GM12878 (cell line): ENCODE measurements at regions not wholly inside any gene's neighbourhood (a gene's known extent, or its start where the extent isn't known, plus 50 kb on each side); places are given as distances from the start of the nearest gene placed in this dataset.
"Not testable (repeated sequence)": the region's sequence is repeated elsewhere in the genome, so short reads cannot be mapped to it uniquely, and the experiment has no call there.

Source experiments
- ATAC-seq: fragments of 200-7000 bp; cut with Tn5 transposase; 3 replicates; pipeline ENCODE4 v1.9.1; 2020; ENCODE audit warnings: mild to moderate bottlenecking, moderate library complexity
- BruUV-seq: library from RNA; stranded (reverse); fragments of 400-500 nt; replicated peaks from 2 replicates; lab custom pipeline; 2021; lab: Mats Ljungman, UMichigan
- CTCF ChIA-PET: fragments of 300-600 bp; sonication (Branson Sonifier 250); formaldehyde crosslinking; extraction: SDS; loops from one replicate; lab custom pipeline; 2021; ENCODE audit warnings: inconsistent platforms; lab: Yijun Ruan, JAX
- POLR2A ChIA-PET: fragments of 350-600 bp; formaldehyde crosslinking; extraction: SDS; loops from one replicate; lab custom pipeline; 2021; ENCODE audit warnings: inconsistent platforms; lab: Charles Lee
- RAD21 ChIA-PET: fragments of 300-600 bp; sonication (Branson Sonifier 250); formaldehyde crosslinking; loops from one replicate; lab custom pipeline; 2023; ENCODE audit warnings: antibody characterized with exemption; ENCODE audit not compliant: unreplicated experiment; lab: Charles Lee
- SMC1A ChIA-PET: fragments of 300-600 bp; sonication (Branson Sonifier 250); formaldehyde crosslinking; loops from one replicate; lab custom pipeline; 2023; ENCODE audit not compliant: unreplicated experiment, uncharacterized antibody; lab: Charles Lee
- DNase-seq: peaks from one replicate; pipeline ENCODE4 v3.0.0-alpha.2; 2011; ENCODE audit warnings: low read depth, low spot score
- FAIRE-seq: peaks from 3 replicates; lab custom pipeline; 2011; peaks lifted over from hg19 to GRCh38; lab: Jason Lieb, UNC
- H2AFZ ChIP-seq: 2 replicates; pipeline ENCODE4 v1.6.0; 2011; ENCODE audit warnings: low read depth, low read length, control low read depth; ENCODE audit not compliant: control insufficient read depth
- H3K27ac ChIP-seq: 2 replicates; pipeline ENCODE4 v1.5.1; 2011; ENCODE audit warnings: control low read depth; ENCODE audit not compliant: control insufficient read depth, insufficient read depth
- H3K27me3 ChIP-seq, 2 experiments: replicated peaks in 1 of 2; 2 replicates each; pipeline versions ENCODE4 v1.6.0 to v1.6.1; 2011; ENCODE audit warnings: low read length in 1 of 2; ENCODE audit not compliant: control insufficient read depth in 2 of 2, insufficient read depth in 2 of 2
- H3K36me3 ChIP-seq, 2 experiments: 2 replicates each; pipeline ENCODE4 v1.5.1; 2011; ENCODE audit warnings: low read length in 1 of 2; ENCODE audit not compliant: control insufficient read depth in 2 of 2, insufficient read depth in 2 of 2
- H3K4me1 ChIP-seq: 2 replicates; pipeline ENCODE4 v1.6.1; 2011; ENCODE audit warnings: mild to moderate bottlenecking, low read length, moderate library complexity, mixed read lengths; ENCODE audit not compliant: control insufficient read depth, insufficient read depth
- H3K4me2 ChIP-seq: 2 replicates; pipeline ENCODE4 v1.6.0; 2011; ENCODE audit warnings: control low read depth; ENCODE audit not compliant: control insufficient read depth, insufficient read depth
- H3K4me3 ChIP-seq: fragments of 200-600 bp; sonication (generic); 2 replicates; pipeline ENCODE4 v1.5.1; 2016
- H3K79me2 ChIP-seq: 2 replicates; pipeline ENCODE4 v1.6.0; 2011; ENCODE audit warnings: low read length; ENCODE audit not compliant: control insufficient read depth, insufficient read depth
- H3K9ac ChIP-seq: 2 replicates; pipeline ENCODE4 v1.8.0; 2011; ENCODE audit warnings: low read length, control low read depth, mixed read lengths; ENCODE audit not compliant: control insufficient read depth, insufficient read depth
- H3K9me3 ChIP-seq: replicated peaks from 3 replicates; pipeline ENCODE4 v1.5.1; 2011; ENCODE audit warnings: mild to moderate bottlenecking, low read length; ENCODE audit not compliant: control insufficient read depth, insufficient read depth
- H4K20me1 ChIP-seq: 2 replicates; pipeline ENCODE4 v1.6.0; 2011; ENCODE audit not compliant: control insufficient read depth, insufficient read depth
- NFYA ChIP-seq: IDR thresholded peaks from 2 replicates; pipeline ENCODE4 v1.6.1; 2011; ENCODE audit warnings: low read depth, mild to moderate bottlenecking, low read length, improper control_type of control experiment, borderline replicate concordance
- RELA ChIP-seq: fragments of 450-650 bp; IDR thresholded peaks from 2 replicates; pipeline ENCODE4 v1.8.0; 2014; ENCODE audit warnings: borderline replicate concordance; ENCODE audit not compliant: partially characterized antibody
- SMC3 ChIP-seq: IDR thresholded peaks from 2 replicates; pipeline ENCODE4 v1.6.1; 2011; ENCODE audit warnings: low read length, improper control_type of control experiment, borderline replicate concordance
- TCF3 ChIP-seq: IDR thresholded peaks from 2 replicates; pipeline ENCODE4 v1.6.1; 2012; ENCODE audit warnings: low read depth, mild to moderate bottlenecking, low read length, borderline replicate concordance; ENCODE audit not compliant: insufficient read depth
- ZNF24 ChIP-seq: fragments of 450-650 bp; IDR thresholded peaks from 2 replicates; pipeline ENCODE4 v1.6.1; 2017; ENCODE audit warnings: antibody characterized with exemption, mild to moderate bottlenecking
- ZNF384 ChIP-seq: IDR thresholded peaks from 2 replicates; pipeline ENCODE4 v1.6.1; 2012; ENCODE audit warnings: low read depth, mild to moderate bottlenecking, low read length, improper control_type of control experiment, borderline replicate concordance
- WGBS: methylation state at CpG from one replicate; pipeline ENCODE4 v1.1.6; 2016; ENCODE audit warnings: low lambda C conversion rate; ENCODE audit not compliant: insufficient replicate concordance, insufficient coverage; ENCODE audit errors: missing lambda C conversion rate; 5-methylcytosine and 5-hydroxymethylcytosine counted together
- in situ Hi-C: fragments of 300-500 bp; cut with MboI; formaldehyde crosslinking; loops from 9 replicates; pipeline ENCODE4 v1.14.3; 2018; ENCODE audit warnings: mixed read lengths
- intact Hi-C: fragments of 100-400 bp; cut with micrococcal nuclease; formaldehyde crosslinking; loops from one replicate; pipeline ENCODE4 v1.14.2; 2022; ENCODE audit not compliant: unreplicated experiment
- TF ChIP-seq, protein P1 (sequence below): IDR thresholded peaks from 2 replicates; pipeline ENCODE4 v1.6.1; 2012; ENCODE audit warnings: low read depth, low read length, improper control_type of control experiment
- TF ChIP-seq, protein P2 (sequence below): IDR thresholded peaks from 2 replicates; pipeline ENCODE4 v1.6.1; 2011; ENCODE audit warnings: borderline replicate concordance, low read depth, mild to moderate bottlenecking, moderate library complexity, low read length; ENCODE audit not compliant: insufficient read depth, poor library complexity, severe bottlenecking
- TF ChIP-seq, protein P3 (sequence below): IDR thresholded peaks from 2 replicates; pipeline ENCODE4 v1.6.1; 2011; ENCODE audit warnings: mild to moderate bottlenecking, low read depth, low read length, moderate library complexity; ENCODE audit not compliant: insufficient replicate concordance
- TF ChIP-seq, protein P4 (sequence below): IDR thresholded peaks from 2 replicates; pipeline ENCODE4 v1.6.1; 2012; ENCODE audit warnings: improper control_type of control experiment, low read depth, low read length; ENCODE audit not compliant: insufficient replicate concordance

DNA sequence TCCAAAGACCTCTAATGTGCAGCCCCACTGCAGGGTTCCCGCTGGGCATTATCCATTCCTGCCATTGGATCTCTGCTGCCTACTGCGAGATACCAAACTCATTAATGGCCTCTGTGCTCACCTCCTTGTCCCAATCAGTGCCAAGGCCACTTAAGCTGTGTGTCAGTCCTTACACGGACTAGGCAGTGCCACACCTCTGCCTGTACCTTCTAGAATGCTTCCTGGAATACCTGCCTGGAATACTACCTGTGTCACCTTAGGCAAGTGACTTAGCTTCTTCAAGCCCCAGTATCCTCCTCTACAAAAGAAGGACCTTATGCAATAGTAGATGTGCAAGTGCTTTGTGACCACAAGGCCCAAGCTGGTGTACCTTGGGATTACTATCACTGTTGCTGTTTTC lies 100.1 kb downstream of the FOXD2 start:
- Histone ChIP-seq H3K27ac (no peak overlapping the region), H3K4me2 (no peak overlapping the region), H3K79me2 (no peaks in the 10 kb centered on the region), H3K9ac (no peak overlapping the region), H2AFZ (no peak overlapping the region), H3K4me1 (no peaks in the 10 kb centered on the region), H4K20me1 (no peaks in the 10 kb centered on the region), H3K9me3 (no peaks in the 10 kb centered on the region), H3K36me3 (no peaks in the 10 kb centered on the region), H3K27me3 (peaks cover 0 to 8% of the 10 kb centered on the region in 2 experiments; a peak in 2 of 4 replicates), H3K4me3 (no peak overlapping the region)
- TF ChIP-seq, protein P1, sequence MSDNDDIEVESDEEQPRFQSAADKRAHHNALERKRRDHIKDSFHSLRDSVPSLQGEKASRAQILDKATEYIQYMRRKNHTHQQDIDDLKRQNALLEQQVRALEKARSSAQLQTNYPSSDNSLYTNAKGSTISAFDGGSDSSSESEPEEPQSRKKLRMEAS, result no peak
- TF ChIP-seq RELA, result no peak
- TF ChIP-seq TCF3, result no peak
- TF ChIP-seq, protein P2, sequence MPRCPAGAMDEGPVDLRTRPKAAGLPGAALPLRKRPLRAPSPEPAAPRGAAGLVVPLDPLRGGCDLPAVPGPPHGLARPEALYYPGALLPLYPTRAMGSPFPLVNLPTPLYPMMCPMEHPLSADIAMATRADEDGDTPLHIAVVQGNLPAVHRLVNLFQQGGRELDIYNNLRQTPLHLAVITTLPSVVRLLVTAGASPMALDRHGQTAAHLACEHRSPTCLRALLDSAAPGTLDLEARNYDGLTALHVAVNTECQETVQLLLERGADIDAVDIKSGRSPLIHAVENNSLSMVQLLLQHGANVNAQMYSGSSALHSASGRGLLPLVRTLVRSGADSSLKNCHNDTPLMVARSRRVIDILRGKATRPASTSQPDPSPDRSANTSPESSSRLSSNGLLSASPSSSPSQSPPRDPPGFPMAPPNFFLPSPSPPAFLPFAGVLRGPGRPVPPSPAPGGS, result no peak
- TF ChIP-seq ZNF384, result no peak
- TF ChIP-seq, protein P3, sequence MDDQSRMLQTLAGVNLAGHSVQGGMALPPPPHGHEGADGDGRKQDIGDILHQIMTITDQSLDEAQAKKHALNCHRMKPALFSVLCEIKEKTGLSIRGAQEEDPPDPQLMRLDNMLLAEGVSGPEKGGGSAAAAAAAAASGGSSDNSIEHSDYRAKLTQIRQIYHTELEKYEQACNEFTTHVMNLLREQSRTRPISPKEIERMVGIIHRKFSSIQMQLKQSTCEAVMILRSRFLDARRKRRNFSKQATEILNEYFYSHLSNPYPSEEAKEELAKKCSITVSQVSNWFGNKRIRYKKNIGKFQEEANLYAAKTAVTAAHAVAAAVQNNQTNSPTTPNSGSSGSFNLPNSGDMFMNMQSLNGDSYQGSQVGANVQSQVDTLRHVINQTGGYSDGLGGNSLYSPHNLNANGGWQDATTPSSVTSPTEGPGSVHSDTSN, result no peak
- no peak for TF ChIP-seq NFYA
- TF ChIP-seq, protein P4, sequence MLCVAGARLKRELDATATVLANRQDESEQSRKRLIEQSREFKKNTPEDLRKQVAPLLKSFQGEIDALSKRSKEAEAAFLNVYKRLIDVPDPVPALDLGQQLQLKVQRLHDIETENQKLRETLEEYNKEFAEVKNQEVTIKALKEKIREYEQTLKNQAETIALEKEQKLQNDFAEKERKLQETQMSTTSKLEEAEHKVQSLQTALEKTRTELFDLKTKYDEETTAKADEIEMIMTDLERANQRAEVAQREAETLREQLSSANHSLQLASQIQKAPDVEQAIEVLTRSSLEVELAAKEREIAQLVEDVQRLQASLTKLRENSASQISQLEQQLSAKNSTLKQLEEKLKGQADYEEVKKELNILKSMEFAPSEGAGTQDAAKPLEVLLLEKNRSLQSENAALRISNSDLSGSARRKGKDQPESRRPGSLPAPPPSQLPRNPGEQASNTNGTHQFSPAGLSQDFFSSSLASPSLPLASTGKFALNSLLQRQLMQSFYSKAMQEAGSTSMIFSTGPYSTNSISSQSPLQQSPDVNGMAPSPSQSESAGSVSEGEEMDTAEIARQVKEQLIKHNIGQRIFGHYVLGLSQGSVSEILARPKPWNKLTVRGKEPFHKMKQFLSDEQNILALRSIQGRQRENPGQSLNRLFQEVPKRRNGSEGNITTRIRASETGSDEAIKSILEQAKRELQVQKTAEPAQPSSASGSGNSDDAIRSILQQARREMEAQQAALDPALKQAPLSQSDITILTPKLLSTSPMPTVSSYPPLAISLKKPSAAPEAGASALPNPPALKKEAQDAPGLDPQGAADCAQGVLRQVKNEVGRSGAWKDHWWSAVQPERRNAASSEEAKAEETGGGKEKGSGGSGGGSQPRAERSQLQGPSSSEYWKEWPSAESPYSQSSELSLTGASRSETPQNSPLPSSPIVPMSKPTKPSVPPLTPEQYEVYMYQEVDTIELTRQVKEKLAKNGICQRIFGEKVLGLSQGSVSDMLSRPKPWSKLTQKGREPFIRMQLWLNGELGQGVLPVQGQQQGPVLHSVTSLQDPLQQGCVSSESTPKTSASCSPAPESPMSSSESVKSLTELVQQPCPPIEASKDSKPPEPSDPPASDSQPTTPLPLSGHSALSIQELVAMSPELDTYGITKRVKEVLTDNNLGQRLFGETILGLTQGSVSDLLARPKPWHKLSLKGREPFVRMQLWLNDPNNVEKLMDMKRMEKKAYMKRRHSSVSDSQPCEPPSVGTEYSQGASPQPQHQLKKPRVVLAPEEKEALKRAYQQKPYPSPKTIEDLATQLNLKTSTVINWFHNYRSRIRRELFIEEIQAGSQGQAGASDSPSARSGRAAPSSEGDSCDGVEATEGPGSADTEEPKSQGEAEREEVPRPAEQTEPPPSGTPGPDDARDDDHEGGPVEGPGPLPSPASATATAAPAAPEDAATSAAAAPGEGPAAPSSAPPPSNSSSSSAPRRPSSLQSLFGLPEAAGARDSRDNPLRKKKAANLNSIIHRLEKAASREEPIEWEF, result no peak
- no peak for TF ChIP-seq ZNF24
- TF ChIP-seq SMC3, result no peak
- DNase-seq (no peak), FAIRE-seq (no peak), ATAC-seq (no peak)
- SMC1A ChIA-PET, result no interaction called here
- BruUV-seq, result no TSS peak
- RAD21 ChIA-PET, result no interaction called here
- WGBS, result 3% methylated on average over 3 of the region's 3 CpGs
- in situ Hi-C loops, result no loop called here
- intact Hi-C loops, result no loop called here
- CTCF ChIA-PET, result no interaction called here
- POLR2A ChIA-PET, result no interaction called here

- H2AFZ ChIP-seq, H3K4me2 ChIP-seq, H3K4me3 ChIP-seq, H3K9ac ChIP-seq, H3K36me3 ChIP-seq, H3K27ac ChIP-seq, POLR2A ChIA-PET, RAD21 ChIA-PET, ATAC-seq, H3K27me3 ChIP-seq, intact Hi-C loops, SMC1A ChIA-PET, FAIRE-seq, H3K9me3 ChIP-seq, in situ Hi-C loops, BruUV-seq, H4K20me1 ChIP-seq, H3K4me1 ChIP-seq, H3K79me2 ChIP-seq, DNase-seq: not testable (repeated sequence)
- CTCF ChIA-PET, result interaction anchor here (1.0 kb wide), 1 partner anchor 9 kb away, joined by 3 read pairs; no protein-coding TSS in a partner anchor
- 11% methylated on average over 2 of the region's 2 CpGs for WGBS
These were observed 100.7 kb downstream of the FOXD2 start for GRCh38 chr1:47538530-47538929.
